NCI-H446 treated with DMSO at 0.1 percent for 48 hours (cell line): ENCODE measurements at regions not wholly inside any gene's neighbourhood (a gene's known extent, or its start where the extent isn't known, plus 50 kb on each side); places are given as distances from the start of the nearest gene placed in this dataset.

Experiments
- DNase-seq: peaks from one replicate; lab custom pipeline; 2025; lab: John Stamatoyannopoulos, UW

GRCh38 chr1:170316270-170316669 lies 170.5 kb downstream of the NTMT2 start:
- no peak for DNase-seq

- DNase-seq = no peak
These were observed 172.4 kb downstream of the NTMT2 start for GRCh38 chr1:170318141-170318540.

GRCh38 chr1:170318736-170319135 lies 173.0 kb downstream of the NTMT2 start:
- DNase-seq = no peak

- no peak for DNase-seq
These were observed 175.4 kb downstream of the NTMT2 start for GRCh38 chr1:170321113-170321512.

DNA sequence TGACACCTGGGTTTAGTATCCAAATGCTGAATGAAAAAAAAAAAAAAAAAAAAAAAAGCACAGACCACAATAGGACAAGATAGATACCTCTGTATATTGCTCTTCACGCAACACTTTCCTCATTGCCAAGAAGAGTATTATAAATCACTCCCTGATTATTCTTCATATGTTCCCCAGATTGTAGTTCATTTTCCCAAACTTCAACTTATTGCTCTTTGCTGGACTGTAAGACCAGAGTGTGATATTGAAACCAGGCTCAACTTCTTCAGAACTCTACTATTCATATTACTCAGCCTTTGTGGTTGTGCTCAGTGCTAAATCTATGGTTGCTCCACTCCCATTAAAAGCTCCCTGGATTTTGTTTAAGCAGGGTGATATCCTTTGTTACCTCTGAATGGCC lies 180.4 kb downstream of the NTMT2 start:
- no peak for DNase-seq

- no peak for DNase-seq
These were observed 187.0 kb downstream of the NTMT2 start for GRCh38 chr1:170332801-170333200.

DNA sequence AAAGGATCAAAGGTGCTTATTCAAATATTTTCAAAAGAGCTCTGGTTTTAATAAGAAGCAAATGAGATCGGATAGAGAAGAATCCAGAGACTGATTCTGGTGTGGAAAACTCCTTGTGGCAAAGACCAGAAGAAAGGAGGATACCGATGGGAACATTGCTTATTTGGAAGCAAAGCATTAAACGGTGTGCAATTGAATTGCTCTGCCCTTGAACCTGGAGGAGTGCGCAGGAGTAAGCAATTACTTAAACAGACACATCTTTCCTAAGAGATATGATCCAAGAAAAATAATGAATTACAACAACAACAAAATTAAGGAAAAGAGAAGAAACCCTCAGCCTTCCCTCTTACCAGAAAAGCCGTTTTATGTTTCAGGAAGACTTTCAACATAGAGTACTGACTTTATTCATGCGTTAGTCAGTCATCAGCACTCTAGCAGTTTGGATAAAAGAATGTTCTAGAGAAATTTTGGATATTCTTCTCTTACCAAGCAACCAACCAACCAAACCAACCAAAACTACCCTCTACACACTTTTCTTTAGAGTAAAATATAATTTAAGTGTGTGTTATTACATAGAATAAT lies 191.7 kb downstream of the NTMT2 start:
- no peak for DNase-seq

GRCh38 chr1:170339534-170339933 lies 192.4 kb upstream of the GORAB start:
- DNase-seq = no peak

GRCh38 chr1:170340308-170340707 lies 191.7 kb upstream of the GORAB start:
- no peak for DNase-seq

GRCh38 chr1:170351366-170351946 lies 180.5 kb upstream of the GORAB start:
- DNase-seq = peak; percentile 14

DNA sequence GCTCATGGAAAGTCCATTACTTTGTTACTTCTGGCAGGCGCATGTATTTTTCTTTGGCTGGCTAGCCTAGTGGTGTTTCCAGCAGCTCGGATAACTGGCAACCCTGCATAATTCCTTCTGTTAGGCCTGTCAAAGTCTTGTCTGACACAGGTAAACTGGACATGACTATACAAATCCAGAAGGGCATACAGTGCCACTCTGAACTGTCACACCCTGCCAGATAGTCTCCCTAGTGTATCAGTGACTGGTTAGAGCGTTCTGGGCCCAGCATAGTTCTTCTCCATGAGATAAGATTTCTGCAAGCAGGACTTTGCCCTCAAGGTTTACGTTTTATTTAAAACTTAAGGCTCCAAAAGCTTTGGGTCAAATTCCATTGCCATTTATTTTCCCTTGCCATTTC lies 177.7 kb upstream of the GORAB start:
- no peak for DNase-seq

GRCh38 chr1:170354690-170355089 lies 177.3 kb upstream of the GORAB start:
- DNase-seq = no peak

- no peak for DNase-seq
These were observed 176.6 kb upstream of the GORAB start for GRCh38 chr1:170355267-170355801.

- no peak for DNase-seq
These were observed 175.4 kb upstream of the GORAB start for GRCh38 chr1:170356585-170356984.

- DNase-seq = no peak
These were observed 174.2 kb upstream of the GORAB start for GRCh38 chr1:170357750-170358149.

- DNase-seq = no peak
These were observed 171.4 kb upstream of the GORAB start for GRCh38 chr1:170360601-170361000.

DNA sequence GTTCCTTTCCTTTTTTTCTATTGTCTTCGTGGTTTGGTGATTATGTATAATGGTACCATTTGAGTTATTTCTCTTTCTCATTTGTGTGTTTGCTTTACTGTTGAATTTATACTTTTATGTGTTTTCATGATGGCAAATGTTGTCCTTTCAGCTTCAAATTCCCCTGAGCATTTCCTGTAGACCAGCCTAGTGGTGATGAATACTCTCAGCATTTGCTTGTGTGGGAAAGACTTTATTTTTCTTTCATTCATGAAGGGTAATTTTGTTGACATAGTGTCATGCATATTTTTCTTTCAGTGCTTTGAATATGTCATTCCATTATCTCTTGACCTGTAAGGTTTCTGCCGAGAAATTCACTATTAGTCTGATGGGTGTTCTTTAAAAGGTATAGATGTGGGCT lies 166.6 kb upstream of the GORAB start:
- no peak for DNase-seq

- no peak for DNase-seq
These were observed 165.0 kb upstream of the GORAB start for GRCh38 chr1:170366980-170367379.

DNA sequence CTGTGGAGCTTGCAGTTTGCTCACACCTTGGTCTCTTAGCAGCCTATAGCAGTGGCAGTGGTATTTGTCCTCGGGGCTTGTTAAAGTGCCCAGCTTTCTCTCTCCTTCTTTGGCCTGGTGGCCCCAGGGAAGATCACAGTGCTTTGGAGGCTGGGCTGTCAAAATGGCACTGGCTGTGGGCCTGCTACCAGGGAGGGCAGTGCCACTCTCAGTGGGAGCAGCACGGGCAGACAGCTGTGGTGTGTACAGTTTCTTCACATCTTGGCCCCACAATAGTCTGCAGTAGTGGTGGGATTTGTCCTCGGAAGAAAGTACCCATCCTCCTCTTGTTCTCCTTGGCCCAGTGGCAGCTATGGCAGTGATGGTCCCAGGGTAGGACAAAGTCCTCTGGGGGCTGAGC lies 164.4 kb upstream of the GORAB start:
- DNase-seq = no peak

- DNase-seq = no peak
These were observed 163.0 kb upstream of the GORAB start for GRCh38 chr1:170369000-170369399.

GRCh38 chr1:170369417-170369816 lies 162.5 kb upstream of the GORAB start:
- DNase-seq = no peak

GRCh38 chr1:170370087-170370486 lies 161.9 kb upstream of the GORAB start:
- no peak for DNase-seq

- no peak for DNase-seq
These were observed 156.8 kb upstream of the GORAB start for GRCh38 chr1:170375082-170375723.
